ENCODE measurements at regions not wholly inside any gene's neighbourhood (a gene's known extent, or its start where the extent isn't known, plus 50 kb on each side); places are given as distances from the start of the nearest gene placed in this dataset.

- DNase-seq (ENCODE audit: low read depth, low spot score) = no peak
These were observed 290.7 kb upstream of the ID2 start for GRCh38 chr2:8391126-8391525.

DNA sequence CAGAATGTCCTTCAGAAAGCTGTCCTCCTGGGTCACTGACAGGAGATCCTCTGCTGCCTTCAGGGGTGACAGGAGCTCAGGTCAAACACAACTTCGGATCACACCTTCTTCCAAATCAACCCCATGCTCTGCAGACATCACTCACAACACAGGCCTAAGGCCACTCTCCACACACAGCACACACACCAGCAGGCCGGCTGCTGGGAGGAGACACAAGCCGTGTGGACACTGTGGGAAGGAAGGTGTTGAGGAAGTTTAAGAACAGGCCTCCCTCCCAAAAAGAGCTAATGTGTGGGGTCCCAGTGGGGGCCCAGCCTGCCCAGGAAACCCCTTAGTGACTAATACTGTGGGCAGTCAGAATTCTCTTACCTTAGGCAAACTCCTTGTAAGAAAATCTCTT lies 290.3 kb upstream of the ID2 start:
- DNase-seq (ENCODE audit: low read depth, low spot score) = no peak

DNA sequence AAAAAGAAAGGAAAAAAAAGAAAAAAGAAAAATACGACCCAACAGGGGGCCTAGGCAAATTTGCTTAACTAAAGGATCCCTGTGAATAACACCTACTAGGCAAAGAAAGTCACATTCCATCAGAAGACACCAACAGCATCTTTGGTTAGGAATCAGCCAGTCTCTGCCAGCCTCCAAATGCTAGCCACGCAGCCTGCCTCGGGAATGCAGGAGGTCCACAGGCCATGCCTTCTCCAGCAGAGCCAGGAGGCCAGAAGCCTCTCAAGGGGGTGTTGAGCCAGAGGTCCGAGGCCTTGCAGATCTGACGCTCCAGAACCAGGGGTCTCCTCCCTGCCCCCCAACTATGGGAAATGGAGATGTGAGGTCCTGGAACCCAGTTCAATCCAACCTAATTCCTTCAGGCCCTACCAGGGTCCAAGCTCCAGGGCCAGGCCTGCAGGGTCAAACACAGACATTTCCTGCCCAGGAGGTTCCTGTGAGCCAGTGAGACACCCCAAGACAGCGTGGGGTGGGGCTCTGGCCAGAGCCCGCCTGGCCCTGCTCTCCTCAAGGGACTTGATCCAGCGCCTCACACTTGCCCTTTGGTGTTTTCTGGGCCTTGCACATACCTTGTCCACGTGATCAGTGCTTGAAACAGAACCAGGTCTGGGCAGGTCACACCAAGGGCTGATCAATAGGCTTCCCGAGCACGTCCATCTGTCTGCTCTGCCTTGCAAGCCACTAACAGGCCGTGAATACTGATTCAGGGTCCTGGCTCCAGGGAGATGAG lies 289.6 kb upstream of the ID2 start:
- DNase-seq (ENCODE audit: low read depth, low spot score) = no peak

GRCh38 chr2:8393506-8393905 lies 288.4 kb upstream of the ID2 start:
- DNase-seq (ENCODE audit: low read depth, low spot score) = no peak

DNA sequence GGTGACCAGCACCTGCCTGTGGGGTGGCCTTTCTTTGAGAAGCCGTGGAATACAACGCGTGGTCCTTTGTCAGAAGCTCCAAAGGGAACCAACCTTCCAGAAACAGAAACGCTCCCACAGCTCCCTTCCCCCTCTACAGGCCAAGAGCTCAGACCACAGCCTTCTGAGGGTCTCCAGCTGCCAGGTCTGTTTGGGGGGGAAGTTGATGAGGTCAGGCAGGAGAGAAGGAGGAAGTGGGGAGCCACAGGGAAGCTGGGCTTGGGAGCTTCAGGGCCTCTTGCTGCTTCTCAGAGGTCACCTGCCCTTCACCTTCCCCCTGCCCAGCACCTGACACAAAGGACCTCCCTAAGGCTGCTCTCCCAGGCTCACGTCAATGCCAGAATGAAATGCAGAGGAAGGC lies 287.7 kb upstream of the ID2 start:
- DNase-seq (ENCODE audit: low read depth, low spot score) = no peak

DNA sequence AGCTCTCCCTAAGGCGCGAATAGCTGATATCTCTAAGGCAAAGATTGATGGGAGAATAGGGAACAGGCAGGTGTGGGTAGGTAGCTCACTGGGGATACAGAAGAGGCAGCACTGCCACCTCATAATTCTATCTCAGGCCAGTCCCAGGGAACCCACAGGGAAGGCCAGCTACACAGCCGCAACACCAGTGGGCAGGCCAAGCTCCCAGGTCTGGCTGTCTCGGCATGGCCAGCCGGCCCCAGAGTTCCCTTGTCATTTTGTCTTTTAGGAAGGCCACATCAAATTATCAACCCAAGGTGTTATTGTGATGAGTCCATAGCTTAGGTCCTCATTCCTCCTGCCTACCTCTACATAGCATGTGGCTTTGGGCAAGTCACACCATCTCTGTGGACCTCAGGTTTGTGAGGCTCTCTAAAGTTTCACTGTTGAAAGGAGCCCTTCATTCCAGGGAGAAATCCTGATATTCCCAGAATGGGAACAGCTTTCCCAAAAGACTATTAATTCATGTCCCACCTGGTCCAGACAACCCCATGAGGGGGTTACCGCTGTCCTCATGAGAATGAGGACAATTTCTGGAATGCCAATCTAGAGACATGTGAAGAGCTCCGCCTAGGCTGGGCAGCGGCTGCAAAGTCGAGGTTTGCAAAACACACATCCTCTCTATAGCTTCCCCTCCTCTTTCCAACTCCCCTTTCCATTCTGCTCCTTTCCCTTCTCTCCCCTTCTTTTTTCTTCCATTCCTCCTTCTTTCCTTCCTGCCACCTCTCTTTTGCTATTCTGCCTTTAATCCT lies 287.1 kb upstream of the ID2 start:
- no peak for DNase-seq (ENCODE audit: low read depth, low spot score)

DNA sequence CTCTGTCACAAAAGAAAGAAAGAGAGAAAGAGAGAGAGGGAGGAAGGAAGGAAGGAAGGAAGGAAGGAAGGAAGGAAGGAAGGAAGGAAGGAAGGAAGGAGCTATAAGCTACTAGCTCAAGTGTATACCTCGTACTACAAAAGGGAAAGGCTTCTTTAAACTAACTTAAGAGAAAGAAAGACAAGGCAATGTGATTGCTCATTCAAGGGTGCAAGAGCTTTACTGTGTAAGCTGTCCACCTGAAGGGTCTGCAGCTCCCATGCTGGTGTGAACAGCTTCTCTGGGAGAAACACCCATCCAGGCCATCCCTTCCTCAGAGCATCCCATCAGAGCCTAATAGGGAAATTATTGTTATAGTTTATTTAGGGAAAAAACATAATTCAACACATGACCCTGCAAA lies 286.1 kb upstream of the ID2 start:
- DNase-seq (ENCODE audit: low read depth, low spot score) = no peak

DNA sequence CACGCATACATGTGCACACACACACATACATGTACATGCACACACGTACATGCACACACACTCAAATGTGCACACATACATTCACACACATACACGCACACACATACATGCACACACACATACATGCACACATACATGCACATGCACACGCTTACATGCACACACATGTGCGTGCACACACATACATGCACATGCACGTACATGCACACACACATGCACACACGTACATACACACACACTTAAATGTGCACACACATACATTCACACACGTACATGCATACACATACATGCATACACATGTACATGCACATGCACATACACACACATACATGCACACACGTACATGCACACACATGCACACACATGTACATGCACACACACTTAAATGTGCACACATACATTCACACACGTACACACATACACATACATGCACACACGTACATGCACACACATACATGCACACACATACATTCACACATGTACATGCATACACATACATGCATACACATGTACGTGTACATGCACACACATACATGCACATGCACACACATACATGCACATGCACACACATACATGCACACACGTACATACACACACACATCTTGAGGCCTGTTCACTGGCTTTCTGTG lies 283.7 kb upstream of the ID2 start:
- no peak for DNase-seq (ENCODE audit: low read depth, low spot score)

- no peak for DNase-seq (ENCODE audit: low read depth, low spot score)
These were observed 282.1 kb upstream of the ID2 start for GRCh38 chr2:8399731-8400130.

DNA sequence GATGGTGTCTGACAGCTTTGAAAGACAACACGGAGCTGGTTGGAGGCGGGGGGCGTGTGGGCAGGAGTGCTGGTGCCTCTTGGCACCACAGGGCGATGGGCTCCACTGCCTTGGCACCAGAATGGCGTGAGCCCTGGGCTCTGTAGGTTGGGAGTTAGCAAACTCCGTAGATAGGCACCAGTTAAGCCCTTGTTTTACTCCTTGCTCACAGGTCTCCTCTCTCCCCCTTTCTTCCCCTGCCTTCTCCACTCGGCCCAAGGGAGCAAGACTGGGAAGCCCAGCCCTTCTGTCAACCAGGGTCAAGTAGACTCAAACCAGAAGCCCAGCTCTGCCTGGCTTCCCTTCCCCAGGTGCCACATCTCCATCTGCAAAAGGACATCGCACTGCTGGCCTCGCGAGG lies 281.7 kb upstream of the ID2 start:
- DNase-seq (ENCODE audit: low read depth, low spot score) = no peak

DNA sequence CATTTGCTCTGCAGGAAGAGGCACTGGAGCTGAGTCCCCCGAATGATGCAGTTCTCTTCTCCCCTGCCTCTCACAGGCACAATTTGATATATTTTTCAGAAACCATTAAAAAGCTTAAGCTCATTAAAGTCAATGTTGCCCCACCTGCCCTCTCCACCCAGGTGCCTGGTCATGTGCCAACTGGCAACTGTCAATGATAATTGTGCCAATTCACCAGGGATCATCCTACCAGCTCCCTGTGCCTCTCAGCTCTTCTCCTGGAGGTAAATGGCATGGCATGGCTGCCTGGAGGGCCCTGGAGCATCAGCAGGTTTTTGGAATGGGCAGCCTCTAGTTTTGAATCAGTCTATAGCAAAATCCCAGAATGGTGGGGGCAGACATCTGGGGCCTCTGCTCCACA lies 279.6 kb upstream of the ID2 start:
- no peak for DNase-seq (ENCODE audit: low read depth, low spot score)

- no peak for DNase-seq (ENCODE audit: low read depth, low spot score)
These were observed 278.0 kb upstream of the ID2 start for GRCh38 chr2:8403876-8404275.

- no peak for DNase-seq (ENCODE audit: low read depth, low spot score)
These were observed 276.5 kb upstream of the ID2 start for GRCh38 chr2:8405334-8405733.

DNA sequence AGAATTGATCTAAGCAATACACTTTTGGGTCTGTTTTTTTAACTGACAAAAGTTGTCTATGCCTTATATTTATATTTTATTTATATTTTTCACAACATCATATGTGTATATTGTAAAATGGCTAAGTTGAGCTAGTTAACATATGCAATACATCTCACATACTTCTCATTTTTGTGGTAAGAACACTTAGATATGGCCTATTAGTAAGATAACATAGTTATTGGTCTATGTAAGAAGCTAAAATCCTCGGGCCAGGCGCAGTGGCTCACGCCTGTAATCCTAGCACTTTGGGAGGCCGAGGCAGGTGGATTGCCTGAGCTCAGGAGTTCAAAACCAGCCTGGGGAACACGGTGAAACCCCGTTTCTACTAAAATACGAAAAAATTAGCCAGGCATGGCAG lies 275.6 kb upstream of the ID2 start:
- DNase-seq (ENCODE audit: low read depth, low spot score) = no peak

DNA sequence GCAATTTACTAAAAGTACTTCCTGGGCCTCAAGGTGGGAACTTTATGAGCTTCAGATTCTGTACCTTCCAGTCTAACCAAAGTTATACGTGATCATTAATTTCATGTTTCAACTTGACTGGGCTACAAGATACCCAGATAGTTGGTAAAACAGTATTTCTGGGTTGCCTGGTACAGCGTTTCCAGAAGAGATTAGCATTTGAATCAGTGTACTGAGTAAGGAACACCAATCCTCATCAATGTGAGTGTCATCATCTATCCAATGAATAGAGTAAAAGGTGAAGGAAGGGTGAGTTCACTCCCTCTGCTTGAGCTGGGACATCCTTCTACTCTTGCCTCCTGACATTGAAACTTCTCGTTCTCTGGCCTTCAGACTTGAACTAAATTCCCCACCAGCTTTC lies 274.5 kb upstream of the ID2 start:
- no peak for DNase-seq (ENCODE audit: low read depth, low spot score)

DNA sequence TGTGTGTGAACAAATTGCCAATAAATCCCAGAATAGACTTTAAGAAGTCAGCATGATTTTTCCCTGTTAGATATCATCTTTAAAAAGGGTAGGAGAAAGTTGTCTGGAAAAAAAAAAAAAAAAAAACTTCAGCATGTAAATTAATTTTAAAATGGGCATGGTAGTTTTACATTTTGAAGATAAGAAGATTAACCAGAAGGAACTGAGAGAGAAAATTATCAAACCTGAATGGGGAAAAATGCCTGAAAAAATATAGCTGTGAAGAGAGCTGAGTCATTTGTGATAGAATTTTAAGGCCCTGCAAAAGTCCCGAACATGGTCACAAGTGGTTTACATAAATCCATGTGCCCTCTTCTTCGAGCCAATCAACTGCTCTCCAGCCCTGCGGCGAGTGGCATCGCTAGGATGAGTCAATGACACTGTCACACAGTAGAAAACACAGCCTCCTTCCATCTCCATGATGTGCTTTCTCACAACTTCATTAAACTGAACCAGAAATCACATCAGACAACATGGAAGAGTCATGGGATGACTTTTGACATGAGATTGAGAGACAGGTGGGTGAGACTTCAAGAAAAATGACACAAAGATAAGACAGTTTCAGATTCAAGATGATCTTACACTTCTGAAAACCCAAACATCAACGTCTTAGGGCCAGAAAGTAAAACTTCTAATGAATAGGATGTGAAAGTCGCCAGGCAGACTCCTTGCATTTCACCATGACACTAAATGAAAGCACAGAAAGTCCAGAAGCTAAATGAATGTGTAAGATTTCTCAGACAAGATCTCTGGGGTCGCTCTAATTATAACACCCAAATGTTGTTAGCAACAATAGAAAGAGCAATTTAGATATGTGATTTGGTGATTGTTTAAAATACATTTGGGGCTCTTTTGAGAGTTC lies 273.0 kb upstream of the ID2 start:
- DNase-seq (ENCODE audit: low read depth, low spot score) = no peak

DNA sequence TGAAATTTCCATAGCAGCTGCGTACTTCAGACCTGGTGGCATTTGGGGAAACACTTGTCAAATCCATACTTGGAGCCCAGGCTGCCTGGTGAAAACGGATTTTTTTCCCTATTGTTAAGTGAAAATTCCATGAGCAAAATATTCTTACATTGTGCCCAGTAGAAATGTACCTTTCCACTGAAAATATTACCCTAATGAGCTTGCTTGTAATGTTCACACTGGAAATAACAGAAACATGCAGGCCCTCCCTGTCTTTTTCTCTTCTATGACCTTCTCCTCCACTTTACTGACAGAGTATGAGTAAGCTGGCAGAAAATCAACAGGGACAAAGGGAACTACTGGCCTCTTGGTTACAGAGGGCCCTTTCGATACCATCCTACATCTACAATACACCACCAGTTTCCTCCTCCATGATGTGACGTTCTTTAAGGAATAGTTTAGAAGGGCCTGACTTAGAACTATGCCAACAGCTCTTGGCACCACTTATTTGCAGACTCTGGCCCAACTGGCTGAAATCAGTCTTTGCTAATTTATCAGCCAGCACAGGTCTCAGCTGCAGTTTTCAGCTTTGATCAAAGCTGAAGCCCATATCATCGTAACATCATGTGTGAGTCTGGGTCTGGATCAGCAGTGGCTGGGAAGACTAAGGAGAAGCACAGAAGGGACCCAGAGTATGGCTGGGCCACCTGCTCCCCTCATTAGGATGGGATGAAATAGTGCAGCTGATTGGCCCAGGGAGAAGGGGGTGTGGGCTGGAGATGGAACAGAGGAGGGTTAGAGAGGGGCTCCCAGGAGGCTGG lies 272.2 kb upstream of the ID2 start:
- no peak for DNase-seq (ENCODE audit: low read depth, low spot score)

DNA sequence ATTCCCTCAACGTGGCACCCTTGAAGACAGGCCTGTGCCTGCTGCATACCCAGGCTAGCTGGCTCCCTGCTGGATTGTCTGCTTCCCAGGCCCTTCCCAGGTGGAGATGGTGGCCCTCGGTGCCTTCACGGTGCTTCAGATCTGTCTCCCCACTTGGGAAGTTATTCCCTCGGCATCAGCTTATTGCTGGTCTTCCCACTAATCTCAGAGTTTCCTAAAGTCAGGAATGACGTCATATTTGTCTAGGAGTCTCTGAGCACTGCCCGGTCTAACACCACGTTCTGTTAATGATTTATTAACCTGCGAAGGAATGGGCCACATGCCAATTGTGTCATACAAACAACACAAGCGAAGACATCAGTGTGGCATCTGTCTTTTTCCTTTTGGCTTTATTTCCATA lies 269.8 kb upstream of the ID2 start:
- DNase-seq (ENCODE audit: low read depth, low spot score) = no peak

DNA sequence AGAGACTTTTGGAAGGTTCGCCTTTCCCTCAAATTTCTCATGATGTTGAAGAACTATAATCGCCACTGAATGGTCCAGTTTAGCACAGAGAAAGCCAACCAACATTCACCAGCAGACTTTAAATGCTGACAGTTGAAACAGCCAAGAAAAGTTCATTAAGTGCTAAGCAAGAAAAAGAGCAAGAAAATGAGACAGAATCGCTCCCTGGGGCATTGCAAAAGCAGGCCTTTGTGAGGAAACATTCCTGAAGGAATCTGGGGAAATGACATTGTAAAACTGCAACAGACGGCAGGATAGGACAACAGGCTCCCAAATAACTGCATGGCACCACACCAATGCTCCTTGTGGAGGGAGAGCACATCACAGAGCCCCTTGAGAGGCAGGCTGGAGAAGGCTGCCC lies 269.3 kb upstream of the ID2 start:
- DNase-seq (ENCODE audit: low read depth, low spot score) = no peak

DNA sequence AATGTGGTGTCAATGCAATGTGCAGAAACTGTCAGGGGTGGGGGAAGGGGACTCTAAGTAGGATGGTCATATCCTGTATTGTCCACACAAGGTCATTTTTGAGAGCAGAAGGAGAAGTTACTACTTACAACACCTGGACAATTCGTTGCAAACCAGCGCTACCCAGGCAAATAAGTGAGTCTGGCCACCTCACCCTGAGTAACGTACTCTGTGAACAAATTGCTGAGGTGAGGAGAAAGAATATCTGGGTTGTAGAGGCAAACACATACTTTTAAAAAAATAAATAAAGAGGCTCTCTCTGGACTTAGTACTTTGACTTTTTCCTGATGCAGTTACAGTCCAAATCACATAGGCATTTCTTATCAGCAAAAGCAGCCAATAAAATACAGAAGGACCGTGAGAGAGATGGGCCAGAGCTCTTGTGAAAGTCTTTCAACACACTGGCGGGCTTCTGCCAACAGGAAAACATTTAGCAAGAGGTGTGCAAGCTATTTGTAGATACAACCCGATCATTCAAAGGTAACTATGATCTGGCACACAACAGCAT lies 268.2 kb upstream of the ID2 start:
- DNase-seq (ENCODE audit: low read depth, low spot score) = no peak

Data from activated naive CD8-positive, alpha-beta T cell treated with anti-CD3 and anti-CD28 coated beads, Interleukin-2, amount 50 U/mL, for 16 hours (primary cell).